ENCODE measurements at regions not wholly inside any gene's neighbourhood (a gene's known extent, or its start where the extent isn't known, plus 50 kb on each side); places are given as distances from the start of the nearest gene placed in this dataset.

GRCh38 chr21:38072489-38072888 lies 156.2 kb upstream of the KCNJ6 start:
- H3K27ac ChIP-seq, result no peak overlapping the region
- no peak for DNase-seq
- H3K27me3 ChIP-seq, result no peaks in the 10 kb centered on the region
- H3K36me3 ChIP-seq, result no peaks in the 10 kb centered on the region
- intact Hi-C loops (cut with DNase I), result no loop called here
- H3K9me3 ChIP-seq, result no peaks in the 10 kb centered on the region
- 70 to 77% (median 72%) methylated on average over 3 of the region's 3 CpGs for WGBS, 3 donors
- TF ChIP-seq CTCF (IDR thresholded peaks at IDR 0.05) (no peak), EP300 (IDR thresholded peaks at IDR 0.05) (no peak), POLR2A (IDR thresholded peaks at IDR 0.05) (no peak)
- no peak overlapping the region for H3K4me3 ChIP-seq
- no peaks in the 10 kb centered on the region for H3K4me1 ChIP-seq (ENCODE audit: insufficient read depth)

GRCh38 chr21:38075833-38076587 lies 159.8 kb upstream of the KCNJ6 start:
- no peaks in the 10 kb centered on the region for H3K27me3 ChIP-seq
- no peaks in the 10 kb centered on the region for H3K9me3 ChIP-seq
- 37 to 53% (median 47%) methylated on average over 13 of the region's 13 CpGs for WGBS, 3 donors
- H3K4me3 ChIP-seq, result no peak overlapping the region
- no peak for TF ChIP-seq CTCF (IDR thresholded peaks at IDR 0.05)
- no peak for TF ChIP-seq POLR2A (IDR thresholded peaks at IDR 0.05)
- TF ChIP-seq EP300 (IDR thresholded peaks at IDR 0.05), result no peak
- H3K4me1 ChIP-seq (ENCODE audit: insufficient read depth), result no peaks in the 10 kb centered on the region
- H3K36me3 ChIP-seq, result no peaks in the 10 kb centered on the region
- no peak for DNase-seq
- intact Hi-C loops (cut with DNase I), result no loop called here
- no peak overlapping the region for H3K27ac ChIP-seq

DNA sequence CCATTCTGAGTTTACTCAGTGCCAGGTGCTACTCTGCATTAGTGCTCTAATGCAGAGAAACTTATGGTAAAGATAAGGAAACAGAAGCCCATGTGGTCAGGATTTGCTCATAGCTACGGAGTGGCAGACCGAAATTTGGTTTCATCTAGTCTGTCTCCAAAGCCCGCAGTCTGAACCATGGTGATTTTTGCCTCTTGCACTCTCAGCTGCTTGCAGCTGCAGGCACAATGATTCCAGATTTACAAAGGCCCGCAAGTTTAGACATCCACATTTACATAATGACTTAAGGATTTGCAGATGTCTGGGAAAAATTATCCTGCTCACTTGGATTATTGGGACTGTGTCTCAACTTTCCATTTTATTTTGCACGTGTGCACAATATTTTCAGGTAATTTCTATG lies 161.3 kb upstream of the KCNJ6 start:
- Histone ChIP-seq H3K36me3 (no peaks in the 10 kb centered on the region), H3K27me3 (no peaks in the 10 kb centered on the region), H3K4me3 (no peak overlapping the region), H3K27ac (no peak overlapping the region), H3K9me3 (no peaks in the 10 kb centered on the region), H3K4me1 (ENCODE audit: insufficient read depth) (no peaks in the 10 kb centered on the region)
- intact Hi-C loops (cut with DNase I), result no loop called here
- no peak for DNase-seq
- TF ChIP-seq EP300 (IDR thresholded peaks at IDR 0.05) (no peak), POLR2A (IDR thresholded peaks at IDR 0.05) (no peak), CTCF (IDR thresholded peaks at IDR 0.05) (no peak)
- WGBS, 3 donors, result 17 to 27% (median 23%) methylated on average over 5 of the region's 5 CpGs

- 77 to 83% (median 81%) methylated on average over 10 of the region's 10 CpGs for WGBS, 3 donors
- intact Hi-C loops (cut with DNase I), result no loop called here
- no peaks in the 10 kb centered on the region for H3K4me1 ChIP-seq (ENCODE audit: insufficient read depth)
- H3K4me3 ChIP-seq, result no peak overlapping the region
- no peaks in the 10 kb centered on the region for H3K27me3 ChIP-seq
- no peak for DNase-seq
- no peaks in the 10 kb centered on the region for H3K9me3 ChIP-seq
- H3K27ac ChIP-seq, result no peak overlapping the region
- TF ChIP-seq POLR2A (IDR thresholded peaks at IDR 0.05), result no peak
- no peak for TF ChIP-seq CTCF (IDR thresholded peaks at IDR 0.05)
- no peak for TF ChIP-seq EP300 (IDR thresholded peaks at IDR 0.05)
- no peaks in the 10 kb centered on the region for H3K36me3 ChIP-seq
Measured at GRCh38 chr21:38080888-38081287, 164.6 kb upstream of the KCNJ6 start.
